HG03469 (cell line): ENCODE measurements at regions not wholly inside any gene's neighbourhood (a gene's known extent, or its start where the extent isn't known, plus 50 kb on each side); places are given as distances from the start of the nearest gene placed in this dataset.
"Not testable (repeated sequence)": the region's sequence is repeated elsewhere in the genome, so short reads cannot be mapped to it uniquely, and the experiment has no call there.

Experiments
- ATAC-seq: cut with Tn5 transposase; IDR thresholded peaks from one replicate; pipeline ENCODE4 v1.9.1; 2021; ENCODE audit warnings: mild to moderate bottlenecking, moderate library complexity, moderate number of reproducible peaks; ENCODE audit not compliant: unreplicated experiment

- ATAC-seq = no peak
Observed at GRCh38 chr2:35962585-35963146, 392.9 kb upstream of the CRIM1 start.

GRCh38 chr2:35960596-35960995 is 395.0 kb upstream of the CRIM1 start:
- no peak for ATAC-seq

GRCh38 chr2:35957053-35957452 is 398.5 kb upstream of the CRIM1 start:
- ATAC-seq = not testable (repeated sequence)

GRCh38 chr2:35946478-35946877 is 409.1 kb upstream of the CRIM1 start:
- no peak for ATAC-seq

GRCh38 chr2:35938838-35939237 is 416.7 kb upstream of the CRIM1 start:
- ATAC-seq = no peak

- ATAC-seq = no peak
Observed at GRCh38 chr2:35933031-35933430, 422.5 kb upstream of the CRIM1 start.

- no peak for ATAC-seq
Observed at GRCh38 chr2:35932276-35932963, 423.2 kb upstream of the CRIM1 start.

- no peak for ATAC-seq
Observed at GRCh38 chr2:35931626-35932025, 424.0 kb upstream of the CRIM1 start.

GRCh38 chr2:35931115-35931514 is 424.5 kb upstream of the CRIM1 start:
- no peak for ATAC-seq

GRCh38 chr2:35929551-35929950 is 426.0 kb upstream of the CRIM1 start:
- ATAC-seq = no peak

- ATAC-seq = no peak
Observed at GRCh38 chr2:35920061-35920460, 435.5 kb upstream of the CRIM1 start.

GRCh38 chr2:35915261-35915660 is 440.3 kb upstream of the CRIM1 start:
- no peak for ATAC-seq

GRCh38 chr2:35891936-35892335 is 463.6 kb upstream of the CRIM1 start:
- ATAC-seq = no peak

GRCh38 chr2:35891528-35891927 is 464.1 kb upstream of the CRIM1 start:
- no peak for ATAC-seq

GRCh38 chr2:35887146-35887545 is 468.4 kb upstream of the CRIM1 start:
- no peak for ATAC-seq

GRCh38 chr2:35873921-35874320 is 481.7 kb upstream of the CRIM1 start:
- ATAC-seq = no peak

GRCh38 chr2:35871672-35872071 is 483.9 kb upstream of the CRIM1 start:
- ATAC-seq = no peak

GRCh38 chr2:35870713-35871112 is 484.9 kb upstream of the CRIM1 start:
- ATAC-seq = no peak

- ATAC-seq = no peak
Observed at GRCh38 chr2:35864141-35864540, 491.4 kb upstream of the CRIM1 start.

GRCh38 chr2:35858216-35858615 is 497.4 kb upstream of the CRIM1 start:
- ATAC-seq = no peak

GRCh38 chr2:35857498-35857897 is 498.1 kb upstream of the CRIM1 start:
- no peak for ATAC-seq

- no peak for ATAC-seq
Observed at GRCh38 chr2:35831385-35831784, 524.2 kb upstream of the CRIM1 start.

- ATAC-seq = no peak
Observed at GRCh38 chr2:35830833-35831232, 524.7 kb upstream of the CRIM1 start.
